ENCODE measurements at regions not wholly inside any gene's neighbourhood (a gene's known extent, or its start where the extent isn't known, plus 50 kb on each side); places are given as distances from the start of the nearest gene placed in this dataset.

DNA sequence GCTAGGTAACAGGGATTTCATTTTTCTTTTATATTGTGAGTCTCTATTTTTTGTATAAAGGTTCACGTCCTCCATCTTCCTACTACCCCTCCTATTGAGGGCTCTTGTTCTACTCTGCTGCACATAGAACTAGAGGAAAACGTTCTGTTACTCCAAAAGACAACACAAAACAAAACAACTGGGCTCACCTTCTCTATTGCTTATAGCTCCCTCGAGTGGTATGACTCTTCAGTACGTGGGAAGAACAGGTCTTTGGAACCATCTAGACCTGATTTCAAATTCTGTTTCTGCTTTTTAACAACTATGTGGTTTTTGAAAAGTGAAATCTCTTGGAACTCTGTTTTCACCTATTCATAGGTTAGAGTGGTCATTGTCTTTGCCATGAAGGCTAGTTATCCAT, 515.3 kb downstream of the SOX2 start:
- POLR2A ChIA-PET = no interaction called here

GRCh38 chr3:182233405-182233804, 521.7 kb downstream of the SOX2 start:
- POLR2A ChIA-PET = no interaction called here

More for the DNA sequence above, 515.3 kb downstream of the SOX2 start:
- no peak for TF ChIP-seq RFX5 (IDR thresholded peaks at IDR 0.05; ENCODE audit: low read length)
- no peak for TF ChIP-seq TAF1 (IDR thresholded peaks at IDR 0.05; ENCODE audit: borderline replicate concordance, low read depth, low read length)
- peak; percentile 17; the same call in 1 of the 2 replicates for TF ChIP-seq RAD21 (IDR thresholded peaks at IDR 0.05; ENCODE audit: low read length)
- Histone ChIP-seq H3K4me1 (ENCODE audit: control insufficient read depth in 1 of 2, insufficient read depth in 2 of 2, low read depth in 1 of 2, low read length in 1 of 2) (no peaks in the 10 kb centered on the region), H3K4me2 (no peak overlapping the region), H3F3A (replicated peaks; ENCODE audit: insufficient read depth) (no peaks in the 10 kb centered on the region), H3K27me3 (ENCODE audit: insufficient read depth) (no peaks in the 10 kb centered on the region), H3K4me3 (ENCODE audit: low read depth in 2 of 2, low read length in 1 of 2) (no peak overlapping the region), H3K27ac (ENCODE audit: low read depth in 2 of 2, low read length in 1 of 2) (no peak overlapping the region), H3K9ac (no peak overlapping the region), H3K36me3 (replicated peaks in 1 of 2; ENCODE audit: control insufficient read depth in 1 of 2, insufficient read depth in 2 of 2, low read length in 1 of 2) (no peaks in the 10 kb centered on the region), H4K20me1 (ENCODE audit: insufficient read depth) (no peaks in the 10 kb centered on the region), H3K9me2 (no peaks in the 10 kb centered on the region), H3K79me2 (ENCODE audit: insufficient read depth) (no peaks in the 10 kb centered on the region), H3K9me3 (no peaks in the 10 kb centered on the region), H2AFZ (ENCODE audit: low read depth) (no peak overlapping the region)
- CTCF ChIA-PET = interaction anchor here (1.1 kb wide), 1 partner anchor 518 kb away, joined by 3 read pairs; no protein-coding TSS in a partner anchor
- no peak for DNase-seq
- 32% methylated on average over 4 of the region's 4 CpGs for WGBS (ENCODE audit: low lambda C conversion rate)

GRCh38 chr3:182233957-182234356, 522.2 kb downstream of the SOX2 start:
- CTCF ChIA-PET = interaction anchor here (1.4 kb wide), 1 partner anchor 9 kb away, joined by 3 read pairs; no protein-coding TSS in a partner anchor
- DNase-seq = no peak
- Histone ChIP-seq H3K9me2 (no peaks in the 10 kb centered on the region), H4K20me1 (ENCODE audit: insufficient read depth) (no peaks in the 10 kb centered on the region), H2AFZ (ENCODE audit: low read depth) (no peak overlapping the region), H3K79me2 (ENCODE audit: insufficient read depth) (no peaks in the 10 kb centered on the region), H3K9me3 (no peaks in the 10 kb centered on the region), H3K4me1 (ENCODE audit: control insufficient read depth in 1 of 2, insufficient read depth in 2 of 2, low read depth in 1 of 2, low read length in 1 of 2) (no peaks in the 10 kb centered on the region), H3K27me3 (ENCODE audit: insufficient read depth) (no peaks in the 10 kb centered on the region), H3K4me2 (no peak overlapping the region), H3K27ac (ENCODE audit: low read depth in 2 of 2, low read length in 1 of 2) (no peak overlapping the region), H3K36me3 (replicated peaks in 1 of 2; ENCODE audit: control insufficient read depth in 1 of 2, insufficient read depth in 2 of 2, low read length in 1 of 2) (no peaks in the 10 kb centered on the region), H3F3A (replicated peaks; ENCODE audit: insufficient read depth) (no peaks in the 10 kb centered on the region), H3K9ac (no peak overlapping the region), H3K4me3 (ENCODE audit: low read depth in 2 of 2, low read length in 1 of 2) (no peak overlapping the region)
- TF ChIP-seq TCF12 (IDR thresholded peaks at IDR 0.05) (no peak), JUND (IDR thresholded peaks at IDR 0.05) (no peak), GABPA (IDR thresholded peaks at IDR 0.05; ENCODE audit: low read depth) (no peak), REST (IDR thresholded peaks at IDR 0.05; ENCODE audit: low read depth, low read length) (no peak), ELF1 (IDR thresholded peaks at IDR 0.05) (no peak), POLR2AphosphoS5 (IDR thresholded peaks at IDR 0.05; ENCODE audit: low read depth, low read length) (no peak), FOSL2 (IDR thresholded peaks at IDR 0.05; ENCODE audit: borderline replicate concordance, low read depth) (no peak)
- WGBS (ENCODE audit: low lambda C conversion rate) = 13% methylated on average over 3 of the region's 3 CpGs
- POLR2A ChIA-PET = no interaction called here

More at GRCh38 chr3:182233405-182233804, 521.7 kb downstream of the SOX2 start:
- TF ChIP-seq SIN3A (IDR thresholded peaks at IDR 0.05; ENCODE audit: borderline replicate concordance, low read depth, low read length) = no peak
- no peak for TF ChIP-seq TCF12 (IDR thresholded peaks at IDR 0.05)
- DNase-seq = no peak
- WGBS (ENCODE audit: low lambda C conversion rate) = 89% methylated on average over 1 of the region's 1 CpG
- no peak overlapping the region for H3K27ac ChIP-seq (ENCODE audit: low read depth in 2 of 2, low read length in 1 of 2)
- H3K9me2 ChIP-seq = no peaks in the 10 kb centered on the region
- CTCF ChIA-PET = interaction anchor here (0.6 to 1.4 kb wide), 2 partner anchors 10 to 452 kb away, joined by 3 read pairs; no protein-coding TSS in a partner anchor
- no peaks in the 10 kb centered on the region for H3F3A ChIP-seq (replicated peaks; ENCODE audit: insufficient read depth)
- no peaks in the 10 kb centered on the region for H3K27me3 ChIP-seq (ENCODE audit: insufficient read depth)
- H3K9ac ChIP-seq = no peak overlapping the region
- no peak overlapping the region for H3K4me3 ChIP-seq (ENCODE audit: low read depth in 2 of 2, low read length in 1 of 2)
- H3K9me3 ChIP-seq = no peaks in the 10 kb centered on the region
- no peak overlapping the region for H3K4me2 ChIP-seq
- no peaks in the 10 kb centered on the region for H3K4me1 ChIP-seq (ENCODE audit: control insufficient read depth in 1 of 2, insufficient read depth in 2 of 2, low read depth in 1 of 2, low read length in 1 of 2)
- no peaks in the 10 kb centered on the region for H3K36me3 ChIP-seq (replicated peaks in 1 of 2; ENCODE audit: control insufficient read depth in 1 of 2, insufficient read depth in 2 of 2, low read length in 1 of 2)
- no peaks in the 10 kb centered on the region for H4K20me1 ChIP-seq (ENCODE audit: insufficient read depth)
- no peaks in the 10 kb centered on the region for H3K79me2 ChIP-seq (ENCODE audit: insufficient read depth)
- no peak overlapping the region for H2AFZ ChIP-seq (ENCODE audit: low read depth)

Measured in SK-N-SH (cell line).